HEK293 (cell line): ENCODE measurements at regions not wholly inside any gene's neighbourhood (a gene's known extent, or its start where the extent isn't known, plus 50 kb on each side); places are given as distances from the start of the nearest gene placed in this dataset.

Source experiments
- CTCF ChIA-PET: fragments of 350-600 bp; formaldehyde crosslinking; extraction: SDS; loops from one replicate; lab custom pipeline; 2021; ENCODE audit warnings: antibody characterized with exemption; lab: Yijun Ruan, JAX
- POLR2A ChIA-PET: fragments of 300-600 bp; formaldehyde crosslinking; extraction: SDS; loops from one replicate; lab custom pipeline; 2020; ENCODE audit warnings: antibody characterized with exemption, inconsistent platforms; lab: Yijun Ruan, JAX
- H3K27ac ChIP-seq: fragments of 200-500 bp; sonication (Bioruptor generic); 2 replicates; pipeline ENCODE4 v1.5.1; 2014; ENCODE audit warnings: low read depth, low read length, control low read depth, inconsistent platforms; ENCODE audit errors: extremely low read depth
- H3K36me3 ChIP-seq, 2 experiments: fragments of 200-500 bp in 1 of 2; sonication (Bioruptor generic) in 1 of 2; 1 replicate in 1 of 2; 2 replicates in 1 of 2; pipeline ENCODE4 v1.5.1; 2014 to 2017; ENCODE audit warnings: inconsistent platforms in 2 of 2, low read length in 2 of 2; ENCODE audit not compliant: control insufficient read depth in 2 of 2, insufficient read depth in 1 of 2
- H3K4me1 ChIP-seq: fragments of 200-500 bp; sonication (Bioruptor generic); 2 replicates; pipeline ENCODE4 v1.5.1; 2014; ENCODE audit warnings: mild to moderate bottlenecking, low read length, inconsistent platforms; ENCODE audit not compliant: control insufficient read depth, insufficient read depth
- H3K4me3 ChIP-seq: 2 replicates; pipeline ENCODE4 v1.5.1; 2011; ENCODE audit warnings: low read depth, mild to moderate bottlenecking, control low read depth, low read length, moderate library complexity
- H3K9me3 ChIP-seq: fragments of 200-500 bp; sonication (Bioruptor generic); 2 replicates; pipeline ENCODE4 v1.5.1; 2014; ENCODE audit warnings: low read depth, low read length, inconsistent platforms; ENCODE audit not compliant: control insufficient read depth, insufficient read depth
- FEZF1 ChIP-seq: fragments of 450-650 bp; formaldehyde crosslinking; IDR thresholded peaks from 2 replicates; pipeline ENCODE4 v1.5.1; 2016; ENCODE audit warnings: missing biosample characterization, missing genetic modification characterization
- SP2 ChIP-seq: fragments of 450-650 bp; formaldehyde crosslinking; IDR thresholded peaks from 2 replicates; pipeline ENCODE4 v1.5.1; 2016; ENCODE audit warnings: missing biosample characterization, missing genetic modification characterization
- ZNF138 ChIP-seq: fragments of 450-650 bp; formaldehyde crosslinking; IDR thresholded peaks from 2 replicates; pipeline ENCODE4 v1.5.1; 2016; ENCODE audit warnings: missing biosample characterization, missing genetic modification characterization, borderline replicate concordance
- ZNF19 ChIP-seq: fragments of 450-650 bp; formaldehyde crosslinking; IDR thresholded peaks from 2 replicates; pipeline ENCODE4; 2016; ENCODE audit warnings: missing biosample characterization, missing genetic modification characterization, low read depth
- ZNF311 ChIP-seq: fragments of 450-650 bp; formaldehyde crosslinking; IDR thresholded peaks from 2 replicates; pipeline ENCODE4 v1.5.1; 2017; ENCODE audit warnings: missing biosample characterization, missing genetic modification characterization, borderline replicate concordance
- ZNF350 ChIP-seq: fragments of 450-650 bp; formaldehyde crosslinking; IDR thresholded peaks from 2 replicates; pipeline ENCODE4 v1.5.0; 2017; ENCODE audit warnings: missing biosample characterization, mild to moderate bottlenecking, missing genetic modification characterization
- ZNF426 ChIP-seq: fragments of 450-650 bp; formaldehyde crosslinking; IDR thresholded peaks from 2 replicates; pipeline ENCODE4 v1.5.1; 2017; ENCODE audit warnings: missing biosample characterization, missing genetic modification characterization, mild to moderate bottlenecking, inconsistent platforms, moderate library complexity
- ZNF621 ChIP-seq: fragments of 450-650 bp; formaldehyde crosslinking; IDR thresholded peaks from 2 replicates; pipeline ENCODE4 v1.5.1; 2017; ENCODE audit warnings: missing biosample characterization, missing genetic modification characterization
- ZNF660 ChIP-seq: fragments of 450-650 bp; IDR thresholded peaks from 2 replicates; pipeline ENCODE4 v1.5.1; 2018; ENCODE audit warnings: missing biosample characterization, mild to moderate bottlenecking, missing genetic modification characterization
- ZNF777 ChIP-seq: fragments of 450-650 bp; formaldehyde crosslinking; IDR thresholded peaks from 2 replicates; pipeline ENCODE4 v1.5.1; 2017; ENCODE audit warnings: missing biosample characterization, missing genetic modification characterization, borderline replicate concordance
- TF ChIP-seq, protein P1 (sequence below): fragments of 450-650 bp; formaldehyde crosslinking; IDR thresholded peaks from 2 replicates; pipeline ENCODE4 v1.5.1; 2016; ENCODE audit warnings: missing biosample characterization, missing genetic modification characterization
- TF ChIP-seq, protein P2 (sequence below): fragments of 450-650 bp; formaldehyde crosslinking; IDR thresholded peaks from 2 replicates; pipeline ENCODE4 v1.5.0; 2017; ENCODE audit warnings: missing biosample characterization, missing genetic modification characterization, borderline replicate concordance
- TF ChIP-seq, protein P3 (sequence below): fragments of 450-650 bp; formaldehyde crosslinking; IDR thresholded peaks from 2 replicates; pipeline ENCODE4 v1.5.1; 2017; ENCODE audit warnings: missing biosample characterization, missing genetic modification characterization
- TF ChIP-seq, protein P4 (sequence below): fragments of 450-650 bp; formaldehyde crosslinking; IDR thresholded peaks from 2 replicates; pipeline ENCODE4 v1.5.1; 2016; ENCODE audit warnings: missing biosample characterization, missing genetic modification characterization
- TF ChIP-seq, protein P5 (sequence below): fragments of 450-650 bp; formaldehyde crosslinking; IDR thresholded peaks from 2 replicates; pipeline ENCODE4 v1.5.1; 2016; ENCODE audit warnings: missing biosample characterization, missing genetic modification characterization

DNA sequence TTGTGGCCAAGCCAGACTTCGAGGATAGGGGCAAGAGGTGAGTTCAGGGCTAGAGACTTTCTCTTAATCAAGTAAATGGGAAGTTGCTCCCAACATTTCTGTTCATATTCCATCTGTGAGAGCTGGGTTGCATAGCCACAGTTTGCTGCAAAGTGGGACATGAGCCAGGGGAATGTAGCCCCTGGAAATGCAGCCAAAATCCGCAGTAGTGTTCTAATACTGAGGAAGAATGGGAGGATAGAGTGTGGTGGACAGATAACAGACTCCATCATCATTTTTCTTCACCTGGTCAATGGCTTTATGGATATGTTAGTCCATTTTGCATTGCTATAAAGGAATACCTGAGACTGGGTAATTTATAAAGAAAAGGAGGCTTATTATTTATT lies 177.7 kb downstream of the SKIDA1 start (continued):
- no peak for TF ChIP-seq ZNF621 (tag by site-specific recombination)
- TF ChIP-seq ZNF19 (tag by site-specific recombination): no peak
- TF ChIP-seq ZNF350 (tag by site-specific recombination): no peak
- no peak for TF ChIP-seq ZNF426 (tag by site-specific recombination)

DNA sequence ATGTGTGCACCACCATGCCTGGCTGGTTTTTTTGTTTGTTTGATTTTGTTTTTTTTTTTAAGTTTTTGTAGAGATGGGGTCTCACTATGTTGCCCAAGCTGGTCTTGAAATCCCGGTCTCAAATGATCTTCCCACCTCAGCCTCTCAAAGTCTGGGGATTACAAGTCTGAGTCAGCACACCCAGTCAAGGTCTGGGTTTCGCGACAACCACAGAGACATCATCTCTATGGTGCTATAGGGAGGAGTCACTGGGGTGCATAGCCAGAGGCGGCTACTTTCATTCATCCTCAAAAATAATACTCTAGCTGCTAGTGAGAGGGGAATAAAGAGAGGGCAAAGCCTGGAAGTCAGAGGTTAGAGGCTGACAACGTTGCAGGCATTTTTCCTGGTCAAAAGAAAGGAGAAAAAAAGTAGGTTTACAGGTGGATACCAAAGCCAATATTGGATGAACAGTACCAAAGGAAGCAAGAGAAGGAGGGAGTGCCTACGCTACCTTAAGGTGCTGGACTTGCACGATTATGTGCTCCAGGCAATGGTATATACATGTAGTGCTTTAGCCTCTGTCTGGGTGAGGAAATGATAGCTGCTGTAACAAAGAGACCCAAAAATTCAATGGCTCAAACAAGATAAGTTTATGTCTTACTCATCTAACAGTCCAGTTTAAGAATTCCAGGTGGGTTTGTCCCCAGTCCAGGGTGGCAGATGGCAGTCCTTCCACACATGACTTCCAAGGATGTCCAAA lies 178.3 kb downstream of the SKIDA1 start:
- Histone ChIP-seq H3K4me1 (peaks cover 11% of the 10 kb centered on the region; the same call in 1 of the 2 replicates), H3K27ac (no peak overlapping the region), H3K9me3 (no peaks in the 10 kb centered on the region), H3K36me3 (no peaks in the 10 kb centered on the region), H3K4me3 (no peak overlapping the region)
- ChIA-PET CTCF (no interaction called here), POLR2A (no interaction called here)
- TF ChIP-seq ZNF311 (tag by site-specific recombination) (no peak), SP2 (tag by site-specific recombination) (no peak), ZNF777 (tag by site-specific recombination) (no peak), ZNF621 (tag by site-specific recombination) (no peak), ZNF660 (no peak), ZNF138 (tag by site-specific recombination) (no peak), FEZF1 (tag by site-specific recombination) (no peak)
- TF ChIP-seq, protein P1, sequence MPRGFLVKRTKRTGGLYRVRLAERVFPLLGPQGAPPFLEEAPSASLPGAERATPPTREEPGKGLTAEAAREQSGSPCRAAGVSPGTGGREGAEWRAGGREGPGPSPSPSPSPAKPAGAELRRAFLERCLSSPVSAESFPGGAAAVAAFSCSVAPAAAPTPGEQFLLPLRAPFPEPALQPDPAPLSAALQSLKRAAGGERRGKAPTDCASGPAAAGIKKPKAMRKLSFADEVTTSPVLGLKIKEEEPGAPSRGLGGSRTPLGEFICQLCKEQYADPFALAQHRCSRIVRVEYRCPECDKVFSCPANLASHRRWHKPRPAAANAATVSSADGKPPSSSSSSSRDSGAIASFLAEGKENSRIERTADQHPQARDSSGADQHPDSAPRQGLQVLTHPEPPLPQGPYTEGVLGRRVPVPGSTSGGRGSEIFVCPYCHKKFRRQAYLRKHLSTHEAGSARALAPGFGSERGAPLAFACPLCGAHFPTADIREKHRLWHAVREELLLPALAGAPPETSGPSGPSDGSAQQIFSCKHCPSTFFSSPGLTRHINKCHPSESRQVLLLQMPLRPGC: no peak
- TF ChIP-seq, protein P2, sequence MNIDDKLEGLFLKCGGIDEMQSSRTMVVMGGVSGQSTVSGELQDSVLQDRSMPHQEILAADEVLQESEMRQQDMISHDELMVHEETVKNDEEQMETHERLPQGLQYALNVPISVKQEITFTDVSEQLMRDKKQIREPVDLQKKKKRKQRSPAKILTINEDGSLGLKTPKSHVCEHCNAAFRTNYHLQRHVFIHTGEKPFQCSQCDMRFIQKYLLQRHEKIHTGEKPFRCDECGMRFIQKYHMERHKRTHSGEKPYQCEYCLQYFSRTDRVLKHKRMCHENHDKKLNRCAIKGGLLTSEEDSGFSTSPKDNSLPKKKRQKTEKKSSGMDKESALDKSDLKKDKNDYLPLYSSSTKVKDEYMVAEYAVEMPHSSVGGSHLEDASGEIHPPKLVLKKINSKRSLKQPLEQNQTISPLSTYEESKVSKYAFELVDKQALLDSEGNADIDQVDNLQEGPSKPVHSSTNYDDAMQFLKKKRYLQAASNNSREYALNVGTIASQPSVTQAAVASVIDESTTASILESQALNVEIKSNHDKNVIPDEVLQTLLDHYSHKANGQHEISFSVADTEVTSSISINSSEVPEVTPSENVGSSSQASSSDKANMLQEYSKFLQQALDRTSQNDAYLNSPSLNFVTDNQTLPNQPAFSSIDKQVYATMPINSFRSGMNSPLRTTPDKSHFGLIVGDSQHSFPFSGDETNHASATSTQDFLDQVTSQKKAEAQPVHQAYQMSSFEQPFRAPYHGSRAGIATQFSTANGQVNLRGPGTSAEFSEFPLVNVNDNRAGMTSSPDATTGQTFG (tag by site-specific recombination): no peak
- TF ChIP-seq, protein P3, sequence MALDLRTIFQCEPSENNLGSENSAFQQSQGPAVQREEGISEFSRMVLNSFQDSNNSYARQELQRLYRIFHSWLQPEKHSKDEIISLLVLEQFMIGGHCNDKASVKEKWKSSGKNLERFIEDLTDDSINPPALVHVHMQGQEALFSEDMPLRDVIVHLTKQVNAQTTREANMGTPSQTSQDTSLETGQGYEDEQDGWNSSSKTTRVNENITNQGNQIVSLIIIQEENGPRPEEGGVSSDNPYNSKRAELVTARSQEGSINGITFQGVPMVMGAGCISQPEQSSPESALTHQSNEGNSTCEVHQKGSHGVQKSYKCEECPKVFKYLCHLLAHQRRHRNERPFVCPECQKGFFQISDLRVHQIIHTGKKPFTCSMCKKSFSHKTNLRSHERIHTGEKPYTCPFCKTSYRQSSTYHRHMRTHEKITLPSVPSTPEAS (tag by site-specific recombination): no peak
- TF ChIP-seq, protein P4, sequence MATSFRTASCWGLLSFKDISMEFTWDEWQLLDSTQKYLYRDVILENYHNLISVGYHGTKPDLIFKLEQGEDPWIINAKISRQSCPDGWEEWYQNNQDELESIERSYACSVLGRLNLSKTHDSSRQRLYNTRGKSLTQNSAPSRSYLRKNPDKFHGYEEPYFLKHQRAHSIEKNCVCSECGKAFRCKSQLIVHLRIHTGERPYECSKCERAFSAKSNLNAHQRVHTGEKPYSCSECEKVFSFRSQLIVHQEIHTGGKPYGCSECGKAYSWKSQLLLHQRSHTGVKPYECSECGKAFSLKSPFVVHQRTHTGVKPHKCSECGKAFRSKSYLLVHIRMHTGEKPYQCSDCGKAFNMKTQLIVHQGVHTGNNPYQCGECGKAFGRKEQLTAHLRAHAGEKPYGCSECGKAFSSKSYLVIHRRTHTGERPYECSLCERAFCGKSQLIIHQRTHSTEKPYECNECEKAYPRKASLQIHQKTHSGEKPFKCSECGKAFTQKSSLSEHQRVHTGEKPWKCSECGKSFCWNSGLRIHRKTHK (tag by site-specific recombination): no peak
- TF ChIP-seq, protein P5, sequence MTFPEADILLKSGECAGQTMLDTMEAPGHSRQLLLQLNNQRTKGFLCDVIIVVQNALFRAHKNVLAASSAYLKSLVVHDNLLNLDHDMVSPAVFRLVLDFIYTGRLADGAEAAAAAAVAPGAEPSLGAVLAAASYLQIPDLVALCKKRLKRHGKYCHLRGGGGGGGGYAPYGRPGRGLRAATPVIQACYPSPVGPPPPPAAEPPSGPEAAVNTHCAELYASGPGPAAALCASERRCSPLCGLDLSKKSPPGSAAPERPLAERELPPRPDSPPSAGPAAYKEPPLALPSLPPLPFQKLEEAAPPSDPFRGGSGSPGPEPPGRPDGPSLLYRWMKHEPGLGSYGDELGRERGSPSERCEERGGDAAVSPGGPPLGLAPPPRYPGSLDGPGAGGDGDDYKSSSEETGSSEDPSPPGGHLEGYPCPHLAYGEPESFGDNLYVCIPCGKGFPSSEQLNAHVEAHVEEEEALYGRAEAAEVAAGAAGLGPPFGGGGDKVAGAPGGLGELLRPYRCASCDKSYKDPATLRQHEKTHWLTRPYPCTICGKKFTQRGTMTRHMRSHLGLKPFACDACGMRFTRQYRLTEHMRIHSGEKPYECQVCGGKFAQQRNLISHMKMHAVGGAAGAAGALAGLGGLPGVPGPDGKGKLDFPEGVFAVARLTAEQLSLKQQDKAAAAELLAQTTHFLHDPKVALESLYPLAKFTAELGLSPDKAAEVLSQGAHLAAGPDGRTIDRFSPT (tag by site-specific recombination): no peak
